ENCODE measurements at regions not wholly inside any gene's neighbourhood (a gene's known extent, or its start where the extent isn't known, plus 50 kb on each side); places are given as distances from the start of the nearest gene placed in this dataset.
A peak's percentile ranks its signal among the peaks of the same experiment; 100 is the strongest.

DNA sequence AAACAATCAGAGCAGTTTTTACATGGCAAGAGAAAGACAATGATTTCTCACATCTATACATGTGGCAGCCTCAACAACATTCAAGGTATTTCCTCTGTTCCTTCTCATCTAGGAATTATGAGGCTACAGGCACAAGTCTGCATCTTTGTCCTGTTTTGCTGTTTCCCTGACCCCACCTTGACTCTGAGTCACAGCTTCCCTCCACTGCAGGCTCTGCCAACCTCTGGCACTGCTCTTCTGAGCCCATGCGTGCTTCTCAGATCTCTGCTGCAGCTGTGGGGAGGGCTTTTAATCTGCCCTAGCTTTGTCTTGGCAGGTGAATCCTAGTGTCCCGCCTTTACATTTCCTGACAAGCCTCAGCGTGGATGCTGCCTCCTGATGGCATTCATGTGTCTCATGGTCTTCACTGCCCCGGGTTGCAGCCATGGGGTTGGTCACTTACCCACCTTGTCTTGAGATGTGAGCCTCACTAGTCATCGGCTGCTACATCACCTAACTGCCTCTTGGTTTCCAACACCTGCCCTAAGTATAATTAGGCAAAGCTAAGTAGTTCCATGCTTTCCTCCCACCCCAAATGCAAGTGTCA, 578.5 kb downstream of the TBC1D22A start:
- H3K27me3 ChIP-seq (ENCODE audit: control insufficient read depth, insufficient read depth, low read length), result no peaks in the 10 kb centered on the region; the same call in 1 of the 2 replicates
- DNase-seq (ENCODE audit: low read depth), result no peak
- H3K4me3 ChIP-seq (ENCODE audit: low read depth, low read length), result no peak overlapping the region
- CTCF ChIA-PET, result no interaction called here
- no peaks in the 10 kb centered on the region for H3K36me3 ChIP-seq (ENCODE audit: control insufficient read depth, insufficient read depth, low read length)
- TF ChIP-seq, protein P1, sequence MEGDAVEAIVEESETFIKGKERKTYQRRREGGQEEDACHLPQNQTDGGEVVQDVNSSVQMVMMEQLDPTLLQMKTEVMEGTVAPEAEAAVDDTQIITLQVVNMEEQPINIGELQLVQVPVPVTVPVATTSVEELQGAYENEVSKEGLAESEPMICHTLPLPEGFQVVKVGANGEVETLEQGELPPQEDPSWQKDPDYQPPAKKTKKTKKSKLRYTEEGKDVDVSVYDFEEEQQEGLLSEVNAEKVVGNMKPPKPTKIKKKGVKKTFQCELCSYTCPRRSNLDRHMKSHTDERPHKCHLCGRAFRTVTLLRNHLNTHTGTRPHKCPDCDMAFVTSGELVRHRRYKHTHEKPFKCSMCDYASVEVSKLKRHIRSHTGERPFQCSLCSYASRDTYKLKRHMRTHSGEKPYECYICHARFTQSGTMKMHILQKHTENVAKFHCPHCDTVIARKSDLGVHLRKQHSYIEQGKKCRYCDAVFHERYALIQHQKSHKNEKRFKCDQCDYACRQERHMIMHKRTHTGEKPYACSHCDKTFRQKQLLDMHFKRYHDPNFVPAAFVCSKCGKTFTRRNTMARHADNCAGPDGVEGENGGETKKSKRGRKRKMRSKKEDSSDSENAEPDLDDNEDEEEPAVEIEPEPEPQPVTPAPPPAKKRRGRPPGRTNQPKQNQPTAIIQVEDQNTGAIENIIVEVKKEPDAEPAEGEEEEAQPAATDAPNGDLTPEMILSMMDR (IDR thresholded peaks at IDR 0.05; ENCODE audit: insufficient read depth, low read depth, low read length), result no peak
- POLR2A ChIA-PET, result no interaction called here

DNA sequence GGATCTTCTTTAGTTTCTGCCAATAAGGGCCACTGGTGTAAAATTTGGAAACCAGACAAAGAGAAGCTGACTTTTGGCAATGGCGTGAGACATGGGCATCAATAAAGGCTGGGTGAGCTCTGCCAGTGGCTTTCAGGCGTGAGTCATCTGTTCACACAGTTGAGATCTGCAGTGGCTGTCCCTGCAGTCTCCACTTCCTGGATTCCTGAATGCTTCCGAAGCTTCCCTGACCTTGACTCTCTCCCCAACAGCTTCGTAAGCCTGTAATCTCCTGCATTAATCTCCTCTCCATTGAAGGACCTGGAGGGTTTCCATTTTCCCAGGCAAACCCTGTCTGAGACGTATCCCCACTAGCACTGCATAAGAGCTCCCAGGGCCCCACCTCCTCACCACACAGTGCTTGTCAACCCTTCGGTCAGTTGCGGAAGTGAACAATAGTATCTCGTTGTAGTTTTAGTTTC, 574.7 kb downstream of the TBC1D22A start:
- H3K27me3 ChIP-seq (ENCODE audit: control insufficient read depth, insufficient read depth, low read length), result no peaks in the 10 kb centered on the region; the same call in 1 of the 2 replicates
- DNase-seq (ENCODE audit: low read depth), result peak; percentile 32
- POLR2A ChIA-PET, result no interaction called here
- CTCF ChIA-PET, result no interaction called here
- H3K4me3 ChIP-seq (ENCODE audit: low read depth, low read length), result no peak overlapping the region
- TF ChIP-seq, protein P1 (IDR thresholded peaks at IDR 0.05; ENCODE audit: insufficient read depth, low read depth, low read length), result no peak
- H3K36me3 ChIP-seq (ENCODE audit: control insufficient read depth, insufficient read depth, low read length), result no peaks in the 10 kb centered on the region

DNA sequence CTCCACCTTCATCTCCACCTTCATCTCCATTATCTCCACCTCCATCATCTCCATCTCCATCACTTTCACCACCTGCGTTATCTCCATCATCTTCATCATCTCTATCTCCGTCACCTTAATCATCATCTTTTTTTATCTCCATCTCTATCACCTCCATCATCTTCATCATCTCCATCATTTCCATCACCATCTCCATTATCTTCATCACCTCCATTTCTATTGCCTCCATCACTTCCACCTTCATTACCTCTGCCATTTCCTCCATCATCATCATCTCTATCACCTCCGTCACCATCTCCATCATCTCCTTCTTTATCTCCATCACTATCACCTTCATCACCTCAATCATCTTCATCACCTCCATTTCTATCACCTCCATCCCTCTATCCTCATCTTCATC, 573.5 kb downstream of the TBC1D22A start:
- TF ChIP-seq, protein P1 (IDR thresholded peaks at IDR 0.05; ENCODE audit: insufficient read depth, low read depth, low read length), result no peak
- H3K27me3 ChIP-seq (ENCODE audit: control insufficient read depth, insufficient read depth, low read length), result no peaks in the 10 kb centered on the region
- DNase-seq (ENCODE audit: low read depth), result no peak
- POLR2A ChIA-PET, result no interaction called here
- no peaks in the 10 kb centered on the region for H3K36me3 ChIP-seq (ENCODE audit: control insufficient read depth, insufficient read depth, low read length)
- H3K4me3 ChIP-seq (ENCODE audit: low read depth, low read length), result no peak overlapping the region
- CTCF ChIA-PET, result no interaction called here

DNA sequence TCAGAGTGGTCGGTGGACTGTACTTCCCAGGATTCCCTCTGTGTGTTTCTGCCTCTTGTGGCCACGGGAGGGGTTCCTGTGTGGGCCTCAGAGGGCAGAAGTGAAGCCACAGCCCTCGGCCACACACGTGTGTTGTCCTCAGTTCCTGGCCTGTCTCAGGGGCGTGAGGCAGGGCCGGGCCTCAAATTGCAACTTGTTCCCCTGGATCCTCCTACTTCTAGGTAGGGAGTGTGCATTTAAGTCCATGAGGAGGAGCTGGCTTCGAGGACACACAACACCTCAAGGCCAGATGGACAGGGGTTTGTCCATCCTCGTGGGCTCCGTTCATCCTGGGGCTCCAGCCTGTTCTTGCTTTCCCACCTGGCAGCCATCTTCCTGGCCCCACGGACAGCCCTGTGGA, 573.0 kb downstream of the TBC1D22A start:
- ChIA-PET CTCF (no interaction called here), POLR2A (no interaction called here)
- no peak for DNase-seq (ENCODE audit: low read depth)
- H3K36me3 ChIP-seq (ENCODE audit: control insufficient read depth, insufficient read depth, low read length), result no peaks in the 10 kb centered on the region
- no peaks in the 10 kb centered on the region for H3K27me3 ChIP-seq (ENCODE audit: control insufficient read depth, insufficient read depth, low read length)
- no peak overlapping the region for H3K4me3 ChIP-seq (ENCODE audit: low read depth, low read length)
- TF ChIP-seq, protein P1 (IDR thresholded peaks at IDR 0.05; ENCODE audit: insufficient read depth, low read depth, low read length), result no peak

DNA sequence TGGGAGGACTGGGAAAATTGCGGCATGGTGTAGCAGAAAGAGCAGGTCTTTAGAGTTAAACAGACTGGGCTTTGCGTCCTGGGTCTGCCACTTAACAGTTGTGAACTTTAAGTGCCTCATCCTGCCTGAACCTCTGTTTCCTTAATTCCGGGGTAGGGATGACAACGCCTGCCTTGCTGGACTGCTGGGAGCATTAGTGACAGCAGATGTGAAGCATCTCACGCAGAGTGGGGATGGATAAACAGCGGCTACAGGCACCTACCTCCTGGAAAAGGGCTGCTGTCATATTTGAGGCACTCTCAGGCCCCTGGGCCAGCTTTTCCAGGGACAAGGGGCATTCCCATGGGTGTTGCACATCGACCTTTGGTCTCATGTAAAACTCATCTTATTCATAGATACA, 572.2 kb downstream of the TBC1D22A start:
- ChIA-PET POLR2A (no interaction called here), CTCF (no interaction called here)
- no peak for DNase-seq (ENCODE audit: low read depth)
- Histone ChIP-seq H3K27me3 (ENCODE audit: control insufficient read depth, insufficient read depth, low read length) (no peaks in the 10 kb centered on the region), H3K36me3 (ENCODE audit: control insufficient read depth, insufficient read depth, low read length) (no peaks in the 10 kb centered on the region), H3K4me3 (ENCODE audit: low read depth, low read length) (no peak overlapping the region)
- TF ChIP-seq, protein P1 (IDR thresholded peaks at IDR 0.05; ENCODE audit: insufficient read depth, low read depth, low read length), result no peak

All from BJ (cell line).